Stimulated activated CD8-positive, alpha-beta memory T cell treated with anti-CD3 and anti-CD28 coated beads, Interleukin-7, amount 100 ng/mL, for 24 hours (primary cell): ENCODE measurements at regions not wholly inside any gene's neighbourhood (a gene's known extent, or its start where the extent isn't known, plus 50 kb on each side); places are given as distances from the start of the nearest gene placed in this dataset.

Experiments
- DNase-seq: peaks from one replicate; pipeline ENCODE4 v3.0.0-alpha.2; 2020; ENCODE audit warnings: low read depth

DNA sequence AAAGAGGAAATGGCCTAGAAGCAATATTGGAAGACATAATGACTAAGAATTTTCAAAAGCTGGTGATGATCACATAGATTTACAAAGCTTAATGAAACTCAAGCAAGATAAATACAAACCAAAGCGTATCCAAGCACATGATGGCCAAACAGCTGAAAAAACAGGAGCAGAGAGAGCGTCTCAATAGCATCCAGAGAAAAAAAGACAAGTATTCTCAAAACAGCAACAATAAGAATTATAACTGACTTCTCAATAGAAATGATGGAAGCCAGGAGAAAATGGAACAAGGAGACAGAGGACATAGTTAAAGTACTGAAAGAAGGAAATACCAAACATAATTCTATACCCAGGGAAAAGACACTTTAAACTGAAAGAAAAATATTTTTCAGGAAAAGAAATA is 437.2 kb upstream of the TNP1 start:
- DNase-seq: no peak

DNA sequence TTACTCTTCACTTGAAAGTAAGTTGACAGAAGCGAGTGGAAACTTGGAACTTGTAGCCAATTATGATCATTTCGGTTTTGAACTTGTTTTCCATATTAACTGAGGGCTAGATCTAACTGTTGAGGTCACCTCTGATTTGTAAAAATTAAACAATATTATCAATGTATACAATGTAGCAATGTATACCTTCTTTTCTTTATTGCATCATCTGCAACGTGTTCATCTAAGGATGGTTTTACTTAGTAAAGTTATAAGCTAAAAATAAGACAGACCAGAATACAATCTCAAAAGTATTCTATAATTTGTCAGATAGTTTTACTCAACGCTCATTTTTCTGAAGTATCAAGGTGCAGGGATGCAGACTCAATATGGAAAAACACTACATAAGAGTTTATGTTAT is 435.0 kb upstream of the TNP1 start:
- DNase-seq: no peak

DNA sequence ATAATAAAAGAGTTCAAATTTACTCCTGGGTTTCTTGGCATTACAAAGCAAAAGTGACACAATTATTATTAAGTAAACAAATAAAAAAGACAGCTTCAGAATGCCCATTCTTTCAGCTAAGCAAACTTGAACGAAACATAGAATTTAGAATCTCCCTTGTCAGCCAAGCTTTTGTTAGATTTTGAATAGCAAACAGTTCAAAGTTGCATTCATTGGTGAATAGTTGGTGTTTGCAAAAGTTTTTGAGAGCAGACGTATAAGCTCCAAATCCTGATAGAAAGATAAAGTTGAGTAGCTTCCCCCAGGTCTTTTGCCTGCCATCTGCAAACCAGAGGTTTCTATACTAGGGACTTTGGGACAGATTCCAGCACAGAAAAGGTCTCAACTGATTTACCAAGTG is 434.3 kb upstream of the TNP1 start:
- no peak for DNase-seq

DNA sequence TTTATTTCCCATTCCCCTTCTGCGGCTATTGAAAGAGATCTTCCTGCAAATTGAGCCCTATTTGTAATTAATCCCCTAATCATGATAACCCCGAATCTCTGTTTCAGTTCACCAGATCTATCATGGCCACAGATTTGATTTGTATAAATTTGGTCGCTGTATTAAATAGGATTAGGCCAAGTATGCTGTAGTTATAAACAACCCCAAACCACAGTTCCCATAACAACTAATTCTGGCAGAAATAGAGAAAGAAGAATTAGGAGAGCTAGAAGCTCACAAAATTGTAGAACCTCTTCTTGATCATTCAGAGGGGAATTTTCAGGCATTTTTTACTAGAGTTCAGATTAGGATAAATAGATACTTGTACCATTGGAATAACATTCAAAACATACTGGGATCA is 433.7 kb upstream of the TNP1 start:
- DNase-seq: no peak

DNA sequence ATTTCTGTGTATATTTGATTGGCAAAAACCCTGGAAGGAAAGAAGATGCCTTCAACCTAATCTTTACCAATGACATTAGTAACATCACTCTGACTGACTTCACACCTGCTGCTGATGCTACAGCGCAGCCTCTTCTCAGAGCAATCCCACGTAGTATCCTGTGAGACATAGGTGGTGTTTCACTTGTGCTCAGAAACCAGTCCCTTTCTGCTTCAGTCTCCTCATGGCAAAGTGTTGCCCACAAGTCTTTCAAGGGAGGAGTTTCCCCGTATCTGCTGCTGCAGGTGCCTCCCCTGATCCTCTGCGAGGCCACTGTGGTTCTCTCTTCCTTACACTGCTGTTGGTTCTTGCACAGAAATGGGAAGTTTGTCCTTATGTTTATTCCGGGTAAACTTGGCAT is 433.2 kb upstream of the TNP1 start:
- DNase-seq: no peak

DNA sequence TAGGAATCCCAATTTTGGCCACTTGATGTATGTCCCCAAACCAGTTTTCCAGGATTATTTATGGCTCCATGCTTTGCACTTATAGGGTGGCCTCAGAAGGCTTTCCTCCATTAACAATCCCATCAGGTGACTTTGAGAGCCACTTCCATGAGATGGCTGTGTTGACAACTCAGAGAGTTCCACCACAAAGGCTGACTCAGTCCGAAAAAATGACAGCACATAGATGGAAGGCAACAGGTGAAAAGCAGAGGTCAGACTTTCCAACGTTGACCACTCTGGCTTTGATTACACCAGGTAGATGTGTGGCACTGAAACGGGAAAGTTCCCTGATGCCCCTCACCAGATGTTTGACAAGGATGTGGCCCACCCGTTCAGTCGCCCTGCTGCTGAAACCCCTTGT is 431.4 kb upstream of the TNP1 start:
- DNase-seq: no peak

DNA sequence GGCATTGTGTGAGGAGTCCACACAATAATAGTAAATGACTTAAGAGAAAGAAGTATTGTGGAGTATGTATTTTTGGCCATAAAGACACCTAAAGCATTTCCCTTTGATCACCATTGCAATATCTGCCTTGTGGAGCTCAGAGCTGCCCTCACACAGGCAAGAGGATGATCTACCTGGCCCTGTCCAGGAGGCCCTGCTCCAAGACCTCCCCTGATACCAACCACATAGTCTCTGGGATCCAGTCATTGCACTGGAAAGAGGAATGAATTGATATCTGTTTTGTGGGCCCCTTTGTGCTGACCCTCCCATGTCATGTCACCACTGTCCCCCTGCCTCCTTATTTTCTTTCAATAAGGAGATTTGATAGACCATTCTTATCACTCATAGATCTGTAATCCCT is 430.6 kb upstream of the TNP1 start:
- no peak for DNase-seq

DNA sequence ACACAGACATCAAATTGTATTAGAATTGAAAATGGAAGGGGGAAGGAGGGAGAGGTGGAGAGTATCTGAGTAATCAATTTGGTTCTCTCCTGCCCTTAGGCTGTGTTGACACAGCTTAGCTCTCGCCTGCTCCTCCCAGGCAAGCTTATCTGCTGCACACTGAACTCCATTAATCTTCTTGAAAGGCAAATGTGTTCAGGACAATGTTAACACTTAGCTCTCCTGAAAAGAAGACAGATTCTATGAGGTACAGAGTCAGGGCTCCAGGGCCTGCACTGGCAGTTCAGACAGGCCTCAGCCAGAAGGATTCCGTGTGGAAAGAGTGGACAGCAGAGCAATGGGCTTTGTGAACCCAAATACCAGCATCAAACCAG is 430.0 kb upstream of the TNP1 start:
- no peak for DNase-seq

DNA sequence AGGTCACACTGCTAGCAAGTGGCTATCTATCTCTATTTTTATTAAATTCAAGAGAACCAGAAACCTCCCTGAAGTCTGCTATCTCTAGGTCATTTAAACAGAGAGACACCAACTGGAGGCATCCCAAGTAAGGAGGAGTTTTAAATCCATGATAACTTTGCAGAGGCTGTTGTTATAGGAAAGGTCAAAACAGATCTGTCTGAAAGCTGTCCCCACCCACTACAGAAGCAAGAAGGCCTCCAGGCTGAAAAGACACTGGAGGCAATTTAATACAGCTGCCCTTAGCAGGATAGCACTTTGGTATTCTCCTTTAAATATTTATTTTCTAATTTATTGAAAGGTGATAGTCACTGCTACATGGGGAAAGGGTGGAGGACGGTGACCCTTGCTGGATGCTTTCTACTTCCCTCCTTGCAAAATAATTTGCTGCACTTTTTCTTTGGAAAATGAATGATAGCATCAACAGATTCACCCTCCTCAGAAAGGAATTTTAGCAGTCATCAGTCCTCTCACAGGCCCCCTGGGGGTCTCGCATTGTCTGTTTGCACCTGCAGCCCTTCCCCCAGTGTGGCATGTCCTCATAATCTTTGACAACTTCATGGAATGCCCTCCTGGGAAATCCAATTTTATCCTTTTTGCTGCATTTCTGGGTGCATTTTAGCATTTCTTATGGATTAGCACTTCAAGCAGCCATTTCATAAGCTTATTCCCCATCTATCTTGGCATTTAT is 429.5 kb upstream of the TNP1 start:
- DNase-seq: no peak

DNA sequence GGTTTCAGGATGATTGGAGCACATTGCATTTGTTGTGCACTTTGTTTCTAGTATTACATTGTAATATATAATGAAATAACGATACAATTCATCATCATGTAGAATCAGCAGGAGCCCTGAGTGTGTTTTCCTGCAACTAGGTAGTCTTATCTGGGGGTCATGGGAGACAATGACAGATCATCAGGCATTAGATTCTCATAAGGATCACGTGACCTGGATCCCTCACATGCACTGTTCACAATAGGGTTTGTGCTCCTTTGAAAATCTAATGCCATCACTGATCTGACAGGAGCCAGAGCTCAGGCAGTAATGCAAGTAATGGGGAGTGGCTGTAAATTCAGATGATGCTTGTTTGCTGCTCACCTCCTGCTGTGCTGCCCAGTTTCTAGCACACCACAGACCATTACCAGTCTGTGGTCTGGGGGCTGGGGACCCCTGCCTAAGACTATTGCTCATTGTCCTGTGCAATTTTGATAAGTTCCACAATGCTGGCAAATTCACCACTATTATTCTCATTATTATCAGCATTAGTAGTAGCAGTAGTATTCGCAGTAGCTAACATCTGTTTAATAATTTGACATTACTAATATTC is 428.7 kb upstream of the TNP1 start:
- DNase-seq: no peak

DNA sequence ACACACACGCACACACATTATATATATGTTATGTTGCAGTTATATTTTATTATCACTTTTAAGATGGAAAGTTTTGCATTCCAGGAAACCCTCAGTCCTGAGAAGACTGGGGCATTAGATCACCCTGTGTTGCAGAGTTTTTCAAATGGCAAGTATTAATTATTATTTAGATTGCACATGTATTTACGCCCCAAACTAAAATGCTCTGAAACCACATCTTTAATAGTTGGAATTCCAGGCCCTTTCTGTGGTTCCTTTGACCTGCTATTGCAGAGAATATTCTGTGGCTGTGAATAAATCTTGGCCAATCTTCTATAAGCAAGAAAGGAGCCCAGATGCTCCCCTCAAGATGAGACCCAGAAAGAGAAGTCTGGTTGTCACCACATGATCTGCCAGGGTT is 427.0 kb upstream of the TNP1 start:
- no peak for DNase-seq

DNA sequence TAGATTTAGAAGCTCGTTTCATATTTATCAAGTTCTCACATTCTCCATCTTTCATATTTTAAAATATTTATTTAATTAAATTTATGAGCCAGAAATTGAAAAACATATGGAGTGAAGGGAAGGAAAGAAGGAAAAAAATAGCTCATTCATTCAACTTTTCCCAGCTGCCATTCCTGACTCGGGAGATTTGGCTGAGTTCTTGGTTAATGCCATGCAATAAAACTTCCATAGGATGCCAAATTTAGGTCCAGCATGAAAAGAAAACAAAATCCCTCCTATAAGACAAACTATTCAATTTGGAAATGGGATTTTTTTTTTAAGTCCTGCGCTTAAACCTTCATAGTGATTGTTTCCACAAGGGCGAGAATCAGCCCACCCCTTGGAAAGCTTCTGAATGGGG is 426.1 kb upstream of the TNP1 start:
- no peak for DNase-seq

DNA sequence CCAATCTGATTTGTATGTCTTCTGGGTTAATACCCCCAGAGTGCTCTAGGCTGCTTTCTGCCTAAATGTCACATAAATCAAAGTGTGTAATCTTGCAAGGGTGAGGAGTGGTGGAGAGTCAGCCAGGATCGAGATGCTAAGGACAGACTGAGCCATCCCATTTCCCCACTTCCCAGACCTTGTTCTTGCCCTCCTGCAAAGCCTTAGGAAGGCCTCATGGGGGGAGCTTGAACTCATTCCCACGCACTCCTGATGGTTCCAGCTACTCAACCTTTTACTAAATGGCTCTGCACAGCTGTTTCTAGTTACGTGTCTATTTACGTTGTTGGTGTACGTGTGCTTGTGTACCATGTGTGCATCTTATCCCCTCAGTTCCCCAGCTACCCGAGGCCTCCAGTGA is 423.6 kb upstream of the TNP1 start:
- no peak for DNase-seq

DNA sequence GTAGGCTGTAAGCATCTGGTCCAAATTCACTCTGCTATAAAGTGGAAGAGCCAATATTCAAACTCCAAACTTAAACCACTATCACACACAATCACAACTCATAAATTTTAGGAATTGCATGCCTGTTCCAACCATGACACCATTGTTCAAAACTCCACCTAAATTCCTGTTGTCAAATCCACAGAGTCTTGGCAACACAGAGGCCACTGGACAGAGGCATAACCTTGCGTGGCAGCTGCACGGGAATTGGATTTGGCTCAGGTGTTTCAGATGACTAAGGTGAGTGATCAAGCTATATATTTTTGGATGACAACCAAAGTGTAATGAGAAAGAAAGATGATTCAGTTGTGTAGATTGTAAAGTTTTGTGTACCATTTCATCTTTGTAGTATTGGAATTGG is 422.7 kb upstream of the TNP1 start:
- no peak for DNase-seq

DNA sequence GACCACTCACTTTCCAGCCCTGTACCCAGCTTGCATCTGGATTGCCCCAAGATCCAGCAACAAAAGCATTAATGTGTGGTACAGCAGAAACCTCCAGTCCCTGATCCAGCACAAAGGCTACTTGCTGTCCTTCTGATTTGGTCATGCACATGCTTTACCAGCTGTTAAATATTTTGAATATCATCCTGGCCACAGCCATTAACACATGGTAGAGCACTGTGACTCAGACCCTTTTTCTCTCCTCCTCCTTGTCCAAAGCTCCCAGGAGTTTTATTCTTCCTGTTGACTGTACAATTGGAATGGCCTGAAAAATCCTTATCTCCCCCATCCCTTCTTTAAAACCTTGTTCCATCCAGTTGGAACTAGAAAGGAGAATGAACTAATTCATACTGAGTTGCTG is 419.7 kb upstream of the TNP1 start:
- DNase-seq: no peak

DNA sequence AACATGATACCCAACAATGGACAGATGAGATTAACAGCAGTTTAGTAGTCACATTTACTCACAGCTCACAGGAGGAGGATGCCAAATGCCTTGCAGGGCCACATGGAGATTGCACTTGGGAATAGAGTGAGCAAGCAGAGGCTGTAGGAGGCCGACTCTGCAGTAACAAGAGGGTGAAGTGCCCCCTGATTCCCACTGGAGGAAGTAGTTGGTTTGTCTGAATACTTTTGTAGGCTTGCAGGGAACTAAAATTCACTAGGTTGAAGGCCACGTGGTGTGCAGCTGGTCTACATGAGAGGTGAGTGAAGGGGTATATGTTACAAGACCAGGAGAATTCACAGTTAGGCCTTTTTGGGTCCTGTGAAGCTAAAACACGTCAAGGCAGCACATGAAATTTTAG is 419.3 kb upstream of the TNP1 start:
- DNase-seq: no peak

DNA sequence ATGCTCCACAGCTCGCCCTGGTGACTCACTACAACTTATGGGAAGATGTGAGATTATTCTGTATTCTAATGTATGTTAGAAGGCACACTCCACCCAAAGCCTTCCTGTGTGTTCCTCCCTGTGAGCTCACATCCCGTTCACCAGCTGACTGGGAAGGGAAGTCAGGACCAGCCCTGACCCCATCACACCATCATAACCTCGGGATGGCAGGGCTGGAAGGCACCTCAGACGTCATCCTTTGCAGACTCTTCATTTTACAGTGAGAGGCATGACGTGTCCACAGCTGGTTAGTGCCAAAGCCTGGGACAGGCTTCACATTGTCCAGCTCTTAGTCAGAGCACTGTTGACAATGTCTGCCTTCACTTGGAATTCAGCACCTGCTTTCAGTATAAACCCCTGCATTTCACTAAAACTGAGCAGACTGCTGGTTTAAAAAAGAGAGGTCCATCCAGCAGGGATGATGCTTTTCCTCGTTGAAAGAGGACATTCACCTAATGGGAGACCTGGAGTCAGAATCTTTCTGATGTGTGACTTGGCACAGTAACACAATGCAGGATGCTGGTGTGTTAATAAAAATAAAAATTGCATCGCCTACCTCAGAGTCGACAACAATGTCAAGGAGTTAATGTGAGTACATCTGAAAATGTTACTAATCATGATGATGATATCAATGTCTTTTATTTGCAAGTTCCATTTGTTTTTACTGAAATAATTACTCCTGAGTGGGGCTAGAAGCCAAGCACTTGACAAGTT is 418.0 kb upstream of the TNP1 start:
- no peak for DNase-seq

DNA sequence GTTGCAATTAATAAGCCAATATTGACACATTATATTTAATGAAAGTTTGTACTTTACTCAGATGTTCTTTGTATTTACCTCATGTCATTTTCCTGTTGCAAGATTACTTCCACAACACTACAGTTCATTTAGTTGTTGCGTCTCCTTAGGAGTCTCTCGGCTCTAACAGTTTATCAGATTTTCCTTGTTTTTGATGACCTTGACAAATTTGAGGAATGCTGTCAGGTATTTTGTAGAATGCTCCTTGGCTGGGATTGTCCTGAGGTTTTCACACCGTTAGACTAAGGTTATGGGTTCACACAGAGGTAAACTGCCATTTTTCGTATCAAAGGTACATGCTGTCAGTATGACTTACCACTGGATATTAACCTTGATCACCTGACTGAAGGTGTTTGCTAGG is 416.6 kb upstream of the TNP1 start:
- no peak for DNase-seq

DNA sequence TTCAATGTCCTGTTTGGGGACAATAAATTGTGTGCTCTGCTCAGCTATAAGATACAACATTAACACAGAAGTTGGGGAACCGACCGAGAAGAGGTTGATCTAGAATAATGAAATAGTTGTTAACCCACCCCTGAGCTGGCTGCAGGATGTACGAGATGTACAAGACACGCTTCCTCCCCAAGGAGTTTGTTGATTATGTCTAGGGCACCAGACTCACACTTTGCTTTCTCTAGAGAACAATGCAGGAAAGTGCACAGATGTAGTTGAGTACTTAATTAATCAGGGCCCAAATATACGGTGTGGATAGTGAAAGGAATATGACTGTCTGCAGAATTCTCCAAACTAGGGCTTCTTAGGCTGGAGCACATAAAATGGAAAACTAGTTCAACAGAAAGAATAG is 415.2 kb upstream of the TNP1 start:
- no peak for DNase-seq

DNA sequence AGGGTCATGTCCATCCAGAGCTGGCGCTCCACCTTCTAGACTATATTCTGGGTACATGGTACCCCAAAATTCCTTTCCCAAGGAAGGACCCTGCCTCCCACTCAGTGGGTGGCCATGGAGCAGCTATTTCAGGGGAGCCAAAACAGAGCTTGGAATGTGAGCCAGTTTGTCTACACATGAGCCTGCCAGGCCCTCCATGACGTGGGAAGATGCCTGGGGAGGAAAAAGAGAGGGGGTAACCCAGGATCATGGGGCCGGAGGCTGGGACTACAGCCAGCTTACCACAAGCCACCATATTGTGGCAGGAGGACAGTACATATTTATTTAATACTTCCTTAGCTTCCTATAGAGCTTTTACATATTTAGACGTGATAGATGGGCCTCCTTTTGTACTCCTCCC is 414.7 kb upstream of the TNP1 start:
- DNase-seq: no peak

DNA sequence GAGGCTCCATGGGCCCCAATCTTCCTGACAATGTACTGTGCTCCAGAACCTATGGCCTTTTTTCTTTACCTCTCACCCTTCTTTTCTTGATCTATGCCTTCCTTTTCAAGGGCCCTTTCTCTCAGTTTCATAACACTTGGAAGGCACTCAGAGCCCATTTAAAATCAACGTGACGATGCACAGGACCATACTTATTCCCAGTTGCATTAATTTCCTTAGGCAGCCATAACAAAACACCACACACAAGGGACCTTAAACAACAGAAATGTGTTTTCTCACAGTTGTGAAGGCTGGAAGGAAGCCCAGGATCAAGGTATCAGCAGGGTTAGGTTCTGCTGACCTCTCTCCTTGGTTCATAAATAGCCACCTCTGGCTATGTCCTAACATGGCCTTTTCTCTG is 414.0 kb upstream of the TNP1 start:
- DNase-seq: no peak

DNA sequence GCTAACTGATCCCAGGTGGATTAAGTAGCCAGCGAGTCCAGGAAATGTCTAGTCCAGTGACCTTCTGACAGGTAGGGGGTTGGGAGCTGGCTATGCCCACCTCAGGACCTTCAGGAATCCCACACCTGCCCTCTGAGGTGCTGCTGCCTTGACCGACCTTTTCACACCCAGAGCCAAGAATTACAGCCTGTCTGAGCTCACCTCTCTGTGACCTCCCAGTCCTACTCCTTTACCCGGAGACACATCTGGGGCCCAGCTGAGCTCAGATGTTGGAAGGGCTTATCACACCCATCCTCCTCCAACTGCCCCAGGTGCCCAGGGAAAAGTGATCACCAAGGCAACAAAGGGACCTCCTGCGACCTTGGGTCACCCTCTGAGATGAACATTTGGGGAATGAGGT is 413.3 kb upstream of the TNP1 start:
- no peak for DNase-seq

DNA sequence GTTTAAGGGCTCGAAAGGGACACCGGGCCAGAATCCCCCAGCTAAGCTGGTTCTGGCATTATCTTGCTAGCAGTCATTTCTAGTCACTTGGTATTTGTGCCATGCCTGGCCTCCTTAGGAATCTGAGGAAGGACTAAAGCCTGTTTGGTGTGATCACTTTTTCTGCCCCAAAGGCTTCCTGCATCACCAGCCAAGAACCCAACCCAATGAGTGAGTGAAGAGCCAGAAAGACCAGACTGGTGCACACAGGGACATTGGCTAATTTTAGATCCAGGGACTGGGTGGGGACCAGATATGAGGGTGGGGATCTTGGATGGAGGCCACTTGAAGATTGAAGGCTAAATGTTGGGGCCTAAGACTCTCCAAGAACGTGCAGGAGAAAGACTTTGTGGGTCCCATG is 411.9 kb upstream of the TNP1 start:
- DNase-seq: no peak
